Mesodermal cell (in vitro differentiated cells): ENCODE measurements at regions not wholly inside any gene's neighbourhood (a gene's known extent, or its start where the extent isn't known, plus 50 kb on each side); places are given as distances from the start of the nearest gene placed in this dataset.

Source experiments
- H3K27ac ChIP-seq: 2 replicates; pipeline ENCODE4 v1.7.0; 2013; ENCODE audit warnings: mild to moderate bottlenecking, low read depth, low read length, moderate library complexity; ENCODE audit not compliant: severe bottlenecking
- H3K36me3 ChIP-seq: 2 replicates; pipeline ENCODE4 v1.7.1; 2013; ENCODE audit warnings: mild to moderate bottlenecking, low read length, moderate library complexity; ENCODE audit not compliant: control insufficient read depth, insufficient read depth
- H3K4me1 ChIP-seq: one replicate; pipeline ENCODE4 v1.7.1; 2013; ENCODE audit warnings: mild to moderate bottlenecking, low read length; ENCODE audit not compliant: insufficient read depth, control insufficient read depth, poor library complexity, severe bottlenecking
- H3K4me3 ChIP-seq: 2 replicates; pipeline ENCODE4 v1.7.0; 2013; ENCODE audit warnings: low read length, control low read depth, mild to moderate bottlenecking; ENCODE audit not compliant: insufficient read depth, poor library complexity, severe bottlenecking; ENCODE audit errors: extremely low read depth
- H3K9me3 ChIP-seq: 2 replicates; pipeline ENCODE4 v1.7.1; 2013; ENCODE audit warnings: mild to moderate bottlenecking, low read length, moderate library complexity; ENCODE audit not compliant: control insufficient read depth
- WGBS, 2 experiments: methylation state at CpG; one replicate each; pipeline ENCODE4 v1.1.5; 2013; ENCODE audit warnings: missing lambda C conversion rate in 2 of 2; ENCODE audit not compliant: insufficient coverage in 2 of 2; 5-methylcytosine and 5-hydroxymethylcytosine counted together

GRCh38 chr4:140316799-140317198 is 56.6 kb upstream of the SCOC start:
- Histone ChIP-seq H3K4me1 (no peaks in the 10 kb centered on the region), H3K36me3 (no peaks in the 10 kb centered on the region), H3K9me3 (no peaks in the 10 kb centered on the region), H3K27ac (no peak overlapping the region), H3K4me3 (no peak overlapping the region)
- WGBS, 2 experiments, result 80 to 100% methylated on average over 1 to 2 of the region's 5 CpGs

GRCh38 chr4:140315970-140316369 is 57.5 kb upstream of the SCOC start:
- H3K4me3 ChIP-seq, result no peak overlapping the region
- WGBS, 2 experiments, result no CpG with 5 or more reads among the region's 2 CpGs
- H3K27ac ChIP-seq, result no peak overlapping the region
- H3K4me1 ChIP-seq, result no peaks in the 10 kb centered on the region
- H3K36me3 ChIP-seq, result no peaks in the 10 kb centered on the region
- H3K9me3 ChIP-seq, result no peaks in the 10 kb centered on the region

GRCh38 chr4:140315438-140315837 is 58.0 kb upstream of the SCOC start:
- Histone ChIP-seq H3K4me1 (no peaks in the 10 kb centered on the region), H3K36me3 (no peaks in the 10 kb centered on the region), H3K27ac (no peak overlapping the region), H3K9me3 (no peaks in the 10 kb centered on the region), H3K4me3 (no peak overlapping the region)
- WGBS, 2 experiments, result 88% methylated on average over 2 of the region's 2 CpGs; no CpG with 5 or more reads in 1 of the 2 experiments

- H3K27ac ChIP-seq, result no peak overlapping the region
- H3K4me1 ChIP-seq, result no peaks in the 10 kb centered on the region
- H3K9me3 ChIP-seq, result no peaks in the 10 kb centered on the region
- H3K4me3 ChIP-seq, result no peak overlapping the region
- WGBS, 2 experiments, result no CpG with 5 or more reads among the region's 1 CpG
- H3K36me3 ChIP-seq, result no peaks in the 10 kb centered on the region
Observed at GRCh38 chr4:140315019-140315418, 58.4 kb upstream of the SCOC start.

- Histone ChIP-seq H3K27ac (no peak overlapping the region), H3K36me3 (no peaks in the 10 kb centered on the region), H3K9me3 (no peaks in the 10 kb centered on the region), H3K4me3 (no peak overlapping the region), H3K4me1 (no peaks in the 10 kb centered on the region)
- WGBS, 2 experiments, result 100% methylated on average over 1 of the region's 2 CpGs
Observed at GRCh38 chr4:140312100-140312499, 61.3 kb upstream of the SCOC start.

- no peak overlapping the region for H3K4me3 ChIP-seq
- no peaks in the 10 kb centered on the region for H3K4me1 ChIP-seq
- no peak overlapping the region for H3K27ac ChIP-seq
- H3K36me3 ChIP-seq, result no peaks in the 10 kb centered on the region
- no peaks in the 10 kb centered on the region for H3K9me3 ChIP-seq
Observed at GRCh38 chr4:140311257-140311835, 62.1 kb upstream of the SCOC start.

- 83 to 100% methylated on average over 1 of the region's 1 CpG for WGBS, 2 experiments
- no peaks in the 10 kb centered on the region for H3K9me3 ChIP-seq
- H3K4me3 ChIP-seq, result no peak overlapping the region
- no peaks in the 10 kb centered on the region for H3K36me3 ChIP-seq
- no peaks in the 10 kb centered on the region for H3K4me1 ChIP-seq
- no peak overlapping the region for H3K27ac ChIP-seq
Observed at GRCh38 chr4:140309124-140309870, 64.1 kb upstream of the SCOC start.

- Histone ChIP-seq H3K36me3 (no peaks in the 10 kb centered on the region), H3K4me3 (no peak overlapping the region), H3K4me1 (no peaks in the 10 kb centered on the region), H3K9me3 (no peaks in the 10 kb centered on the region), H3K27ac (no peak overlapping the region)
- 95 to 99% methylated on average over 9 to 11 of the region's 11 CpGs for WGBS, 2 experiments
Observed at GRCh38 chr4:140308366-140309123, 64.9 kb upstream of the SCOC start.

- H3K4me1 ChIP-seq, result peaks cover 4% of the 10 kb centered on the region
- H3K27ac ChIP-seq, result no peak overlapping the region
- no peaks in the 10 kb centered on the region for H3K36me3 ChIP-seq
- H3K4me3 ChIP-seq, result no peak overlapping the region
- WGBS, 2 experiments, result 93 to 97% methylated on average over 3 of the region's 3 CpGs
- H3K9me3 ChIP-seq, result no peaks in the 10 kb centered on the region
Observed at GRCh38 chr4:140305053-140305452, 68.4 kb upstream of the SCOC start.

GRCh38 chr4:140304346-140304745 is 69.1 kb upstream of the SCOC start:
- no peak overlapping the region for H3K27ac ChIP-seq
- 88% methylated on average over 1 of the region's 2 CpGs; no CpG with 5 or more reads in 1 of the 2 experiments for WGBS, 2 experiments
- H3K4me3 ChIP-seq, result no peak overlapping the region
- peaks cover 8% of the 10 kb centered on the region for H3K4me1 ChIP-seq
- H3K36me3 ChIP-seq, result no peaks in the 10 kb centered on the region
- H3K9me3 ChIP-seq, result no peaks in the 10 kb centered on the region
